GM12878 (cell line): ENCODE measurements at regions not wholly inside any gene's neighbourhood (a gene's known extent, or its start where the extent isn't known, plus 50 kb on each side); places are given as distances from the start of the nearest gene placed in this dataset.

Experiments used
- CBX3 ChIP-seq: fragments of 200-600 bp; sonication (generic); IDR thresholded peaks from 2 replicates; pipeline ENCODE4 v1.6.1; 2016; ENCODE audit warnings: low read depth, borderline replicate concordance
- FOXM1 ChIP-seq: IDR thresholded peaks from 2 replicates; pipeline ENCODE4 v1.6.1; 2012; ENCODE audit warnings: low read depth, mild to moderate bottlenecking, inconsistent platforms, low read length, moderate library complexity
- POLR2AphosphoS5 ChIP-seq: IDR thresholded peaks from 2 replicates; pipeline ENCODE4 v1.6.1; 2011; ENCODE audit warnings: mild to moderate bottlenecking, low read length, inconsistent platforms
- RAD21 ChIP-seq: IDR thresholded peaks from 2 replicates; pipeline ENCODE4 v1.6.1; 2011; ENCODE audit warnings: mild to moderate bottlenecking, low read depth, low read length, moderate library complexity; ENCODE audit not compliant: insufficient read depth
- SUZ12 ChIP-seq: fragments of 200-600 bp; sonication (generic); IDR thresholded peaks from one replicate; pipeline ENCODE4 v1.6.1; 2018; ENCODE audit warnings: antibody characterized with exemption, mild to moderate bottlenecking; ENCODE audit not compliant: unreplicated experiment
- TF ChIP-seq, protein P1 (sequence below): fragments of 450-650 bp; IDR thresholded peaks from 2 replicates; pipeline ENCODE4 v1.6.1; 2017; ENCODE audit warnings: mild to moderate bottlenecking, moderate library complexity
- TF ChIP-seq, protein P2 (sequence below), 3 experiments: IDR thresholded peaks in 2 of 3; conservative IDR thresholded peaks in 1 of 3; 2 replicates each; pipeline ENCODE4 v1.5.1; 2011; ENCODE audit warnings: low read depth in 3 of 3, low read length in 3 of 3, mild to moderate bottlenecking in 3 of 3, control low read depth in 2 of 3, moderate library complexity in 2 of 3, inconsistent platforms in 1 of 3, mixed read lengths in 1 of 3; ENCODE audit not compliant: control insufficient read depth in 2 of 3, insufficient read depth in 1 of 3; ENCODE audit errors: extremely low read depth in 1 of 3

DNA sequence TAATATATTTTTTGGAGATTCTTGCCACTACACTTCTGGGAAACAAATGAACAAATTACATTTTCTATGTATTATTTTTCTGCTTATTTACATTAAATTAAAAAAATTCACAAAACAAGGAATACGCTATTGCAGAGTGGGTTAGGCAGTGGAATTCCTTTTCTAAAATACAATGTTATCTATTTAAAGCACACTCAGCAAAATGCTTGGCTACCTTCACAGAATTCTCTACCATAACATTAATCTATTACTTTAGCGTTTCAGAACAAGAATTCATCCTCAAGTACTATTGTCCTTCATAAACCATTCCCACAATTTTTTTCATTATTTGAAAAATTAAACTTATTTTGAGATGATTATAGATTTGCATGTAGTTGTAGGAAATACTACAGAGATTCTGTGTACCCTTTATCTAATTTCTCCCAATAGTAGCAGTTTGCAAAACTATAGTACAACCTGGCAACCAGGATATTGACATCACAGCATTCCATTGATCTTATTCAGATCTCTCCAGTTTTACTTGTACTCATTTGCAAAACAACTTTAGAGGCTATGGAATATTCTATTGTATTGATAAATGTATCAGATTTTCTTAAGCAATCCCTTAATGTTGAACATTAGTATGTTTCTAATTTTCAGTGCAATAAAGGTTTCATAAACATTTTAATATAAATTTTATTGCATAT lies 120.9 kb downstream of the DLEU7 start:
- TF ChIP-seq RAD21 (no peak), SUZ12 (no peak), CBX3 (no peak), FOXM1 (no peak), POLR2AphosphoS5 (no peak)
- TF ChIP-seq, protein P1, sequence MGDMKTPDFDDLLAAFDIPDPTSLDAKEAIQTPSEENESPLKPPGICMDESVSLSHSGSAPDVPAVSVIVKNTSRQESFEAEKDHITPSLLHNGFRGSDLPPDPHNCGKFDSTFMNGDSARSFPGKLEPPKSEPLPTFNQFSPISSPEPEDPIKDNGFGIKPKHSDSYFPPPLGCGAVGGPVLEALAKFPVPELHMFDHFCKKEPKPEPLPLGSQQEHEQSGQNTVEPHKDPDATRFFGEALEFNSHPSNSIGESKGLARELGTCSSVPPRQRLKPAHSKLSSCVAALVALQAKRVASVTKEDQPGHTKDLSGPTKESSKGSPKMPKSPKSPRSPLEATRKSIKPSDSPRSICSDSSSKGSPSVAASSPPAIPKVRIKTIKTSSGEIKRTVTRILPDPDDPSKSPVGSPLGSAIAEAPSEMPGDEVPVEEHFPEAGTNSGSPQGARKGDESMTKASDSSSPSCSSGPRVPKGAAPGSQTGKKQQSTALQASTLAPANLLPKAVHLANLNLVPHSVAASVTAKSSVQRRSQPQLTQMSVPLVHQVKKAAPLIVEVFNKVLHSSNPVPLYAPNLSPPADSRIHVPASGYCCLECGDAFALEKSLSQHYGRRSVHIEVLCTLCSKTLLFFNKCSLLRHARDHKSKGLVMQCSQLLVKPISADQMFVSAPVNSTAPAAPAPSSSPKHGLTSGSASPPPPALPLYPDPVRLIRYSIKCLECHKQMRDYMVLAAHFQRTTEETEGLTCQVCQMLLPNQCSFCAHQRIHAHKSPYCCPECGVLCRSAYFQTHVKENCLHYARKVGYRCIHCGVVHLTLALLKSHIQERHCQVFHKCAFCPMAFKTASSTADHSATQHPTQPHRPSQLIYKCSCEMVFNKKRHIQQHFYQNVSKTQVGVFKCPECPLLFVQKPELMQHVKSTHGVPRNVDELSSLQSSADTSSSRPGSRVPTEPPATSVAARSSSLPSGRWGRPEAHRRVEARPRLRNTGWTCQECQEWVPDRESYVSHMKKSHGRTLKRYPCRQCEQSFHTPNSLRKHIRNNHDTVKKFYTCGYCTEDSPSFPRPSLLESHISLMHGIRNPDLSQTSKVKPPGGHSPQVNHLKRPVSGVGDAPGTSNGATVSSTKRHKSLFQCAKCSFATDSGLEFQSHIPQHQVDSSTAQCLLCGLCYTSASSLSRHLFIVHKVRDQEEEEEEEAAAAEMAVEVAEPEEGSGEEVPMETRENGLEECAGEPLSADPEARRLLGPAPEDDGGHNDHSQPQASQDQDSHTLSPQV, result no peak
- TF ChIP-seq, protein P2, sequence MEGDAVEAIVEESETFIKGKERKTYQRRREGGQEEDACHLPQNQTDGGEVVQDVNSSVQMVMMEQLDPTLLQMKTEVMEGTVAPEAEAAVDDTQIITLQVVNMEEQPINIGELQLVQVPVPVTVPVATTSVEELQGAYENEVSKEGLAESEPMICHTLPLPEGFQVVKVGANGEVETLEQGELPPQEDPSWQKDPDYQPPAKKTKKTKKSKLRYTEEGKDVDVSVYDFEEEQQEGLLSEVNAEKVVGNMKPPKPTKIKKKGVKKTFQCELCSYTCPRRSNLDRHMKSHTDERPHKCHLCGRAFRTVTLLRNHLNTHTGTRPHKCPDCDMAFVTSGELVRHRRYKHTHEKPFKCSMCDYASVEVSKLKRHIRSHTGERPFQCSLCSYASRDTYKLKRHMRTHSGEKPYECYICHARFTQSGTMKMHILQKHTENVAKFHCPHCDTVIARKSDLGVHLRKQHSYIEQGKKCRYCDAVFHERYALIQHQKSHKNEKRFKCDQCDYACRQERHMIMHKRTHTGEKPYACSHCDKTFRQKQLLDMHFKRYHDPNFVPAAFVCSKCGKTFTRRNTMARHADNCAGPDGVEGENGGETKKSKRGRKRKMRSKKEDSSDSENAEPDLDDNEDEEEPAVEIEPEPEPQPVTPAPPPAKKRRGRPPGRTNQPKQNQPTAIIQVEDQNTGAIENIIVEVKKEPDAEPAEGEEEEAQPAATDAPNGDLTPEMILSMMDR (IDR thresholded peaks at IDR 0.05 in 2 of 3, conservative IDR thresholded peaks at IDR 0.05 in 1 of 3; ENCODE audit: control insufficient read depth in 2 of 3, extremely low read depth in 1 of 3, insufficient read depth in 1 of 3, low read depth in 3 of 3, low read length in 3 of 3), result no peak
